GM18861 (cell line): ENCODE measurements at regions not wholly inside any gene's neighbourhood (a gene's known extent, or its start where the extent isn't known, plus 50 kb on each side); places are given as distances from the start of the nearest gene placed in this dataset.
A peak's percentile ranks its signal among the peaks of the same experiment; 100 is the strongest.
"Not testable (repeated sequence)": the region's sequence is repeated elsewhere in the genome, so short reads cannot be mapped to it uniquely, and the experiment has no call there.

Experiments used
- ATAC-seq: cut with Tn5 transposase; IDR thresholded peaks from one replicate; pipeline ENCODE4 v1.9.1; 2021; ENCODE audit not compliant: unreplicated experiment

DNA sequence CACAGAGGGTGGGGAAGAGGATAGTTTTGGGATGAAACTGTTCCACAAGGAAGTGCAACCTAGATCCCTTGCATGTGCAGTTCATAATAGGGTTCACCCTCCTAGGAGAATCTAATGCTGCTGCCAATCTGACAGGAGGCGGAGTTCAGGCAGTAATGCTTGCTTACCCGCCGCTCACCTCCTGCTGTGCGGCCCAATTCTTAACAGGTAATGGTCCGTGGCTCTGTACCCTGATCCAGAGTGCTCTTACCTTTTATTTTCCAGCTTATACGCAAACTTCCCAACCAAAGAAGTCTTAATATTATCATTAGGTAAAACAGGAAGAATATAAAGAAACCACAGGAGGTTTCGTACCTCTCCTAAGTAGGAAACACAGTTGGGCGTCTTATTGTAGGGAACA lies 82.7 kb upstream of the CD302 start:
- no peak for ATAC-seq

DNA sequence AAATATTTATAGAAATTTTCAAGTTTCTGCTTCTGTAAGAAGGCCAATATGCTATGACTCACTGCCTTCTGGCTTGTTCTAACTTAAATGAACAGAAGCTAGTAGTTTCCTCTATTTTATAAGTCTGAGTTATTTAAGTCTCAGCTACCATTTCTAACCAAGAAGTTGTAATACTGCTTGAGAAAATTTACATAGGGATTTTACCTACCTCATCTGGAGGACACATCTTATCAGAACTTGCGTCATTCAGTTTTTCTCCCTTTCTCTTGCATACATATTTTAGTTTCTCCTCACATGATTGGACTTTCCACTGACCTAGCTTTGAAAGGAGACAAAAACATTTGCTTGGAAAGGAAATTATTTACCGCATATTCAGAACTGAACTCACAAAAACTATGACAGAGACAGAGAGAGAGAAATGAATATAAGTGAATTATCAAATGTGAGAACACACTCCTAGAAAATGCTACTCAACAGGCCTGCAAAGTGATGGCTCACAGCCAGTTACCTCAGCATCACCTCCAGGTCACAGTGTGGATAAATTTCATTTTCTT lies 81.1 kb upstream of the CD302 start:
- ATAC-seq = peak; percentile 82

DNA sequence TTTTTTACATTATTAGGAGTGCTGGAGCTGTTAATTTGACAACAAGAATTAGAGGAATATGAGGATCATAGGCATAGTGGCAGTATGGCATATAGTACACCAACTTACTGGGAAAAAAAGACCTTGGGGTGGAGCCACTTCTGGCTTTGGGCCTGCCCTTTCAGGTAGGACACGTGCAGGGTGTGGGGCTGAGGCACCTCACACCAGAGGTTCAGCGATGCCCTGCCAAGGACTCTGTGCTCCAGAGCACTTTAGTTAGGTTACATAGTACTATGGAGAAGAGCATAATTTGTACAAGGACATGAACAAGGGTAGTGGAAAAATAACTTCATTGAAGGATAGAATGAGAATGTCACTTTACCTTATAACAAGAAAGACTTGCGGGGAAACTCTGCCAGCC lies 77.1 kb upstream of the CD302 start:
- no peak for ATAC-seq

GRCh38 chr2:159873258-159873657 lies 75.2 kb upstream of the CD302 start:
- ATAC-seq = no peak

DNA sequence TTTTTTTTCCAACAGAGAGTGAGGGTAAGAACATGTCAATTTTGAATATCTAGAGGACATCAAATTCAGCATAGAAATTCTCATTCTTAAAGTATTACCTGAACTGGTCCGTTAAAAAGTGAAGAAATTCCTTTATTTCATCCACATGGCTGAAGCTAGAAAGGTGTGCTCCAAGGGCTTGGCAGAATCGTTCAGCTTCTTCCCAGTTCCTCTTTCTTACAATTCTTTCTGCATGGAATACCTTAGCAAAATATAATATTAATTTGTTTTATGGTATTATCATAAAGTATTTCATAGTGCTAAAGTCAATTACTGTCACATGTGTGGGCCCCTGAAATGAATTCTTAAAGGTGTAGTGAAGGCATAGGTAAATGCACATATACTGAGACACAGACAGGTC lies 74.3 kb upstream of the CD302 start:
- ATAC-seq = no peak

DNA sequence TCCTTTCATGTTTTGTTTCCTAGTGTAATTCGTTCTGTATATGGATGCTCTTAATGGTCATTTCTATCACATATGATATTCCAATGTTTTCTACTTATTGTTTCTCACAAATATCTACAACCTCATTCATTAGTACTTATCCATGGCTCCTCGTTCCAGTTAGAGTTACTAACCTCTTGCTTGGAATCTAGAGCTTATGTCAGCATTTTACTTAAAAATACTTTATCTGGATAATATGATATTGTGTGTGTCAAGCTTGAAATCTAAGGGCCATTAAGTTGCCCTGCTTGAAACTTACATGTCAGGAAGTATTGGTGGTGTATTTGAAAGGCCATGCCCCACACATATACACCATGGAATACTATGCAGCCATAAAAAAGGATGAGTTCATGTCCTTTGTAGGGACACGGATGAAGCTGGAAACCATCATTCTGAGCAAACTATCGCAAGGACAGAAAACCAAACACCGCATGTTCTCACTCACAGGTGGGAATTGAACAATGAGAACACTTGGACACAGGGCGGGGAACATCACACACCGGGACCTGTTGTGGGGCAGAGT lies 70.7 kb upstream of the CD302 start:
- not testable (repeated sequence) for ATAC-seq

- ATAC-seq = no peak
These were observed 69.8 kb upstream of the CD302 start for GRCh38 chr2:159867567-159868361.

DNA sequence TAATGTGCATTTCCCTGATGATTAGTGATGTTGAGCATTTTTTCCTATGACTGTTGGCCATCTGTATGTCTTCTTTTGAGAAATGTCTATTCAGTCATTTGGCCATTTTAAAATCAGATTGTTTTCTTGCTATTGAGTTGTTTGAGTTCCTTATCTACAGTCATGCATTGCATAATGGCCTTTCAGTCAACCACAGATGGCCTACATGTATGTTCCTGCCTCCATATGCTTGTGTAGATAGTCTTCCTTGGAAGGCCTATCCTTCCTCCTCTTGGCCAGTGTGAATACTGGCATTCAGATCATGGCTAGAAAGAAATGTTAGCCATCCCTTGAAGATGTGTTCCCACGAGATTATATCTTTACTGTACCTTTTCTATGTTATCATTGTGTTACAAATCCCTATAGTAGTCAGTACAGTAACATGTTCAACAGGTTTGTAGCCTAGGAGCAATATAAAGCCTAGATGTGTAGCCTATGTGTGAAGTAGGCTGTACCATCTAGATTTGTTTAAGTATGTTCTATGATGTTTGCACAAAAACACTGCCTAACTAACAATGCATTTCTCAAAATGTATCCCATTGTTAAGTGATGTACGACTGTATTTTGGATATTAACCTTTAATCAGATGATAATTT lies 65.6 kb upstream of the CD302 start:
- no peak for ATAC-seq

GRCh38 chr2:159860581-159861310 lies 62.7 kb upstream of the CD302 start:
- no peak for ATAC-seq

DNA sequence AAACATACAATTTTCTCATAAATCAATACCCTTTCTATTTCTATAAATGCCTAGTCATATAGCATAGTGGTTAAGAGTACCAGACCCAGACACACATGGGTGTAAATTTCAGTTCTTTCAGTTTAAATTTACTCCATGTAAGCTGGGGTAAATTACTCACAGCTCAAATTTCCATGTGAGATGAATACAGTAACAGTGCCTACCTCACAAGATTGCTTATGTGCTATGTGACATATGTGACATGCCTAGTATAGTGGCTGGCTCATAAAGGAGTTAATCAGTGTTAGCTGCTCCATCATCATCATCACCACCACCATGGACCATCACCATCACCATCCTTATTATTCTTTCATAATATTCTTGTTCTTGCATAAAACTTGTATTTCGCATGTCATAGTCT lies 61.6 kb upstream of the CD302 start:
- ATAC-seq = no peak

DNA sequence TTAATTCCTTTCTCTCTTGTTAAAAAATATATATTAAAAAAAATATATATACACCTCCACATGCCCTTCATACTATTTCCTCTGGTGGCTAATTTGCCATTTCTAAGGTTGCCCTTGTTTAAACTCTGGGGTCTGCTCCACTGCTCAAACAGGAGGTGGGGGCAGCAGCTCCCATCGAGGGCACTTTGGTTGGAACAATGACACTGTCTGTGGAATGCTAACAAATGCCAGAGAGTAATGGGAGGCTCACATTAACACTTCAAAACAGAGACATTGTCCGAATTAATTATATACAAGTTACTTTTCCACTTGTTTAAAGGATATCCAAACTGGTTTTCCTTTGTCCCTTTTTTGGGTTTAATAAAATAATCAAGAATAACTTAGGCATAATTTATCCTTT lies 58.8 kb upstream of the CD302 start:
- no peak for ATAC-seq

GRCh38 chr2:159855557-159856061 lies 57.6 kb upstream of the CD302 start:
- no peak for ATAC-seq

GRCh38 chr2:159855143-159855542 lies 57.1 kb upstream of the CD302 start:
- no peak for ATAC-seq

GRCh38 chr2:159854481-159854880 lies 56.5 kb upstream of the CD302 start:
- ATAC-seq = no peak

DNA sequence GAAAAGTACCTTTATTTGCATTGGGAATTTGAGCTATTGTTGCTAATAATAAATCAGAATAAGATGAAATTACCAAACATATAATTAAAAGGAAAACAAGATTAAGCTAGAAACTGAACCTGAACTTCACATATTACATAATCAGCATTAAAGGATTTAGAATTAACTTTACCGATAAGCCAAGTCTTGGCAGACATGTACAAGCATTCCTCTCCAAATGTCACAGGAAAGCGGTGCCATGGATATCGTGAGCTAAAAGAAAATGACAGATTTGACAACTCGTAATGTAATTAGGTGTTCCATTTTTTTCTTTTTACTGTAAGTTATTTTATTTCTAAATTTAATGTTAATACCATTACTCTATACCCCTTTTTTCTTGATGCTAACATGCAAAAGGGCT lies 55.1 kb upstream of the CD302 start:
- ATAC-seq = no peak

DNA sequence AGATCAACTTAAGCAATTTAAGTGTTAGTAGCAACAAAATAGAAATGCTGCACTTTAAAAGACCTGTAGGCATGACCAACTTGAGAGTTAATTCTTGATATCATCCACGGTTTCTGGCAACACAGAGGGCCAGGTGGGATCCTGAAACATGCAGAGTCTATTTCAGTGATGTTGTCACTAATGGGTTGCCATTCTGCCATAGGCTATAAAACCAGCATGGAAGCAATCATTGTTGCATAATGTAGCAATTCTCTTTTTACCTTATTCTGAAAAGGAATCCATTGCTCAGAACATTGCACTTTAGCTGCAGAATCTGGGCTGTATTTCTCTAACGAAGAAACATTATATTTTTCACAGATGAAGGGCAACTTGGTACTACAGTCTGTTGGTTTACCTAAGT lies 53.9 kb upstream of the CD302 start:
- no peak for ATAC-seq

GRCh38 chr2:159850789-159851188 lies 52.8 kb upstream of the CD302 start:
- ATAC-seq = no peak

DNA sequence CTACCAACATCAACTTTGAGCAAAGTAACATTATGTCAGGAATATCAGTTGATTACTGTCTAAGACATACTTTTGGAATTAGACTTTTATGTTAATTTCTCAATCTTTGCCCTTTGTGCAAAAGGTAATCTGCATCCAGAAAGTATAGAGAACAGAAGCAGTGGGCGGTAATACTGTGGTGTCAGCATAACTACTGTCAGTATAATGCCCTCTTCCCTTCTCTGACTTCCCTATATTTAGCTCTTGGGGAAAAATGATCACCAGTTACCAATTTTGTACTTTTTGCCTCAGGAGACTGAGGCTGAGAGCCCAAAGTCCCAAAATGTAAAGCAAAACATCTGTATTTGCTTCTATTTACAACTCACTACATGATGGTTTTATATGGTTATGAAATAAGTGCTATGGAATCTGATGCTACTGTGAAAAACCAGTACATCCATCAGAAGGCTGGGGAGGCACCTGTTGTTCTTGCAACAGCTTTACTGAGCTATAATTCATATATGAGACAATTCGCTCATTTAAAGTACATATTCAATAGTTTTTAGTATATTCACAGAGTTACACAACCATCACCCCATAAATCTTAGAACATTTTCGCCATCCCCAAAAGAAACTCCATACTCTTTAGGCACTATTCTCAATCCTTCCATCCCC lies 51.3 kb upstream of the CD302 start:
- ATAC-seq = no peak
